DMS153 treated with DMSO at 0.1 percent for 48 hours (cell line): ENCODE measurements at regions not wholly inside any gene's neighbourhood (a gene's known extent, or its start where the extent isn't known, plus 50 kb on each side); places are given as distances from the start of the nearest gene placed in this dataset.

Experiments used
- DNase-seq: peaks from one replicate; lab custom pipeline; 2025; ENCODE audit not compliant: unreplicated experiment; lab: John Stamatoyannopoulos, UW

GRCh38 chr14:22513066-22513812 is 75.8 kb downstream of the DAD1 start:
- DNase-seq: no peak

DNA sequence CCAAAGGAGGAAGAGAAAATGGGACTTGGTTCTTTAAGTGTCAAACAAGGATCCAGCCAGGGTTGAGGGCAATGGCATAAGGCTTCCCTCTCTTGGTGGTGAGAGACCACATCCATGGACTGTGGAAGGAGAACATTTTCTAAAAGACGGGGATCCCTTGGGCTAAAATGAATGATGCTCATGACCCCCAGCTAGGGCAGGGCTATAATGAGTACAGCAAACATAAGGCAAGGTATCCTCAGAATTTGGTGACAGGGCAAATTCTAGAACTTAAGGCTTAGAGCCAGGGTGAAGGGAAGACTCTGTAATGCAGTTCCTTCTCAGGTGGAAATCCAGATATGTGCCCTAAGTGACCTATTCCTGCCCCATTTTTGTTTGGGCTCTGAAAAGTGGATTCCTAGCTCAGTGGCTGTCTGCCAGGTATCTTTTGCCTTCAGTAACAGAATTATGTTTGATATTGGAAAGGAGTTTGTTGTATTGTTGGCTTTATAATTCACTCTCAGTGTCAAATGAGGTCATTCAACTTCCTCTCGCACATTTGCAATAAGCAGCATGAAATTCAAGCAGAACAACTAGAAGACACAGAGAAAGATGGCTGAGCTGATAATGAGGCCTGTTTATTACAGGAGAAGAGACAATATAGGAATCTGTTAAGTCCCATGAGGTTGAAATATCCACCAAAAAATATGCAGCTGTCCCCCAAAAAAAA is 76.8 kb downstream of the DAD1 start:
- DNase-seq: no peak

GRCh38 chr14:22510527-22511110 is 78.4 kb downstream of the DAD1 start:
- DNase-seq: no peak

DNA sequence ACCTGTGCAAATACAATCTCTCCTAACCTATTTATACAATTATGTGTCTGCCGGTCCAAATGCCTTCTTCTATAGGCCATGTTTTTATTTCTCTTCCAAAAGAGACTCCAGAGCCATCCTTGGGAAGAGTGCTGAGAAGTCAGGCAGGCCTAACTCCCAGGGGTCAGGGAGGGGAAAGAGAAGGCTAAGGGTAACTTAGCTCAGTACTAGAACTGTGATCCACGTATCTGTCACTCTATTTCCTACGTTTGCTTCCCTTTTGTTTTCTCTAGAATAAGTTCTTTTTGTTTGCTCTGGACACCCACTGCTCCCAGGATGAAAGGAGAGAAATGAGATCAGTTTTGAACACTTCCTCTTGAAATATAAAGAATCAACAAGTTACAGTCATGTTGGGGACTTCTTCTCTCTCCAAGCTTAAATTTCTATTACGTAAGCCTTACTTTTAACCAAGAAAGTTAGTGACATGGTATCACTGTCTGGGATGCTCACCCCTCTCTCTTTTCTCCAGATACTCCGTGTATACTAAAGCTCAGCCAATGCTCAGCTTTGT is 79.2 kb downstream of the DAD1 start:
- DNase-seq: no peak

GRCh38 chr14:22509036-22509709 is 79.9 kb downstream of the DAD1 start:
- DNase-seq: no peak

DNA sequence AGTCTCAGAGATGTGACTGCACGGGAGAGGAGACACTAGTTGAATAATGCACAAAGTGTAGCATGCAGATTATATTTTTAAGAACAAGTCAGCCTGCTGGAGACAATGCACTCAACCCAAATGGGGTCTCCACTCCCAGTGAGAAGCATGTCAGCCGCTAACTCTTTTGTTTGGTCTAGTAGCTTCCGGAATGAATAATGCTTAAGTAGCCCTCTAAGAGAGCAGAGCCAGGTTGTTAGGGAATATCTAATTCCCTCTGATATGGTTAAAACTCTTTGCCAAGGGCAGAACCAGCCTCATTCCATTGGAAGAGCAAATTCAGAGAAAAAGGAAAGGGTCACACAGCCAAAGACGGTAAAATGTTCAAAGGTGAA is 80.4 kb downstream of the DAD1 start:
- DNase-seq: no peak

DNA sequence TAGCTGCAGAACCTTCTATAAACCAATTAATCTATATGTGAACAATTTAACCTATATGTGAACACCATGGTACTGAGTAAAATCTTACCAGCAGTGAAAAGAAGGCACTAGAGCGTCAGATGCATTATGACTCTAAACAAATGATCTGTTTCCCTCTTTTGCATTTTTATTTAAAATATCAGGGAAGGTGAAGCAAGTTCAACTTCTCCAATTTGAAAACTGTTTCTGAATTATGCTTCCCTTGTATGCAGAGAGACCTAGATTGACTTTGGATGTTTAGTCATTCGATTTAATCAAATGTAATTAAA is 80.9 kb downstream of the DAD1 start:
- DNase-seq: no peak

DNA sequence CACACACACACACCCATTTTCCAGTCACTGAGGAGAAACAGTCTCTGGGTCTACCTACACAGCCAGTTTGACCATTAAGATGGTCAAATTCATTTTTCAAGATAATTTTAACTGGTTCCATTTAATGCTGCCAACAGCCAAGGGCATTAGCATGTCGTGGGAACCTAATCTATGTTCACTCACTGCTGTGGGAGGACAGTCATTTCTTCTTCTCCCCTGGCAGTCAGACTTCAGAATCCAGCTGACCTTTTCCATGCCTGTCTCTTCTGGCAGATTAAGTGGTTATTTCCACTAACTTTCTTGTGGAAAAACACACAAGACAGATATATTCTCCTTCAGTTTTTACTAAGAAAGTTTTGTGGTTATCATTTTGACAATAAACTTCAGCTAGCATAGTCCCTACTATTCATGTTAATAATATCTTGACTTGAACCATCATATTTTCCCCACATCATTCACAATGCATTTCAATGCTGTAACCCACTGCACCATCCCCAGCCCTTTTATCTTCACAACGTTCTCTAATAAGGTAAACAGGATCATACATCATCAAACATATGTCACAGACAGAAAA is 82.2 kb downstream of the DAD1 start:
- DNase-seq: no peak

DNA sequence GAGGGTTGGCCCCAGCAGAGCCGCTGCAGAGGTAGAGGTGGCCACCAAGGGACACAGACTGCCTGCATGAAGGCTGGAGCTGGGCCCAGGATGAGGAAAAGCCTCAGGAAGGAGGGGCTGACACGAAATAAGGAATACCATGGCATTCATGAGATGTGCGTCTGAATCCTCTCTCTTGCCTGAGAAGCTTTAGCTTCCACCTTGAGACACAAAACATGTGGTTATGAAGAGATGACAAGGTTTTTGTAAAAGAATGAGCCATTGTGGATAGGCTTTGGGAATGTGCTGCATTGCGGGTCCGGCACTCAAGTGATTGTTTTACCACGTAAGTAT is 82.7 kb downstream of the DAD1 start:
- no peak for DNase-seq

- DNase-seq: no peak
These were observed 83.2 kb downstream of the DAD1 start for GRCh38 chr14:22505697-22506377.

DNA sequence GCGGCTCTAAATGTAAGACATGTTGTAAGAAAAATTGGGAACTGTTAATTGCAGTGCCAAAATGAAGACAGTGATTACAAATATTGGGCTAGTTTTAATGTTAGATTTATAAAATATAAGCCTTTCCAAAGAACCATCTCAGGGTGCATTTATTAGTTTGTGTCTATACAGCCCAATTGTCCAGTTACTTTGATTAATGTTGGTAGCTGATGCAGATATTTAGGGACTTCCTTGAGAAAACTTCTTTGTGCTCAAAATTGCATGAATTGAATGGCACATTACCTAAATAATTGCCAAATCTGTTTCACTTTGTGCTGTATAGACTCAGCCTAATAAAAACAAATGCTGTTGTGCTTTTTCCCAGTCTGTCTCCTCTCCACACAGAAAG is 83.7 kb downstream of the DAD1 start:
- DNase-seq: no peak

- no peak for DNase-seq
These were observed 86.5 kb downstream of the DAD1 start for GRCh38 chr14:22502551-22502950.

DNA sequence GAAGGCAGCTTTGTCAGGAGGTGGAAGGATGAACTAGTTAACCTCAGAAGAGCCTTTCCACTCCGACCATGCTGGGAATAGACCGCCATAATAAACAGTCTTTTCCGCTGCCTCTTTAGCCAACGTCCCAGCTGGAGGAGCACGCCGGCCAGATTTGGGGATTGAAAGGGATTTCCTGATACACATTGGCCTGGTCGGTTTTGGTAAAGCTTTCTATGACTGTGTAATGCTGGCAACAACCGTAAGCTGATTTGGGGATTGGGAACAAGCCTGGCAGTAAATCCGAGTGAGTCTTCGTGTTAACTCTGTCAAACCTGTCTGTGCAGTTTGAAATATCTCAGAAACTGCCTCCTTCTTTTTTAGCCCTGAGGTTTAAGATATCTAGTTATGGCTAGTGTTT is 87.0 kb downstream of the DAD1 start:
- no peak for DNase-seq

DNA sequence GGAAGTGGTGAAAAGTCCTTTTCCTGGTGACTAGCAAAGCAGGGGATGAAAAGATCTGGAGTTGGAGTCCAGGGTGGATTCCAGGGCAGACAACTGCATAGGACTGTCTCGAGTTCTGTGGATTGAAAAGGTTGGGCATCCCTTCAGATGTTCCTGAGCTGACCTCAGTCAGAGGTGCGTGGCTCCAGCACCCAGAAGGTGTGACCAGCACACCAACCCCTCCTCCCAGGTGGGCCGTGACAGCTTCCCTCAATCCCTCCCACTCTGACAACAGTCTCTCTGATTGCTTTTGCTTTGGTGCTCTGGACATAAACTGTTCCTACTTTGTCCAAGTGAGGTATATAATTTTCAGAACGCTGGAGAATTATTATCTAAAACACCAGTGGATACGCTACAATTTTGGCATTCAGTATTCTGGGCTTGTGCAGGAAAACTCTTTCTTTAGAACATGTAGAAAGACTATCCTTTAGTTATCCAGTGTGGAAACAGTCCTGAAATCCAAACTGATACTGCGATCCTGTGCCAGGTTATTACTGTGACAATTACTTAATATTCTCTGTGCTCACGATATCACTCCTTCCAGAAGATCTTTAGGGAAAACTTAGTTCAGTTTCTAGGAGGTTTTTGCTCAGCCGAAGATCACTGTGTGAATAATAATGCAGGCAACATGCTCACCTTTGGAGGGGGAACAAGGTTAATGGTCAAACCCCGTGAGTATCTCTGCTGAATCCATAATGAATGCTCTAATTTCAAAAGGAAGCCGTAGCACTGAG is 87.9 kb downstream of the DAD1 start:
- DNase-seq: no peak

DNA sequence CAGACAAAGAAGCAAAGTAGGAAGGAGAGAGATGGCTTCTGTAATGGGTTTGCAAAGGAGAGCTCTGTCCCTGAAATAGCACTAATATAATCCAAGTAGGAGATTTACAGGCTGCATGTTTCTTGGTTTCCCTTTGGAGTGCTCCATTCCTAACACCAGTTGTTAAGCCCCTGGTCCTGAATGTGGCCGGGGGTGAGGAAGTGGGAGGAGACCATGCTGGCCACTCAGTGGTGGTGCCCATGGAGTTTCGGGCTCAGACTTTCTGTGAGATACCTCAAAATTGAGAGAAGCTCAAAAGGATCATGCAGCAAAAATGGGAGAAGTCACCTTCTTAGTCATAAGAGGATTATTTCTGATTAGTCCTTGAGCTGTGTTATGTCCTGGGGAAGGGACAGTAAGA is 88.5 kb downstream of the DAD1 start:
- DNase-seq: no peak

GRCh38 chr14:22497671-22498093 is 91.3 kb downstream of the DAD1 start:
- DNase-seq: no peak

GRCh38 chr14:22497144-22497423 is 91.9 kb downstream of the DAD1 start:
- no peak for DNase-seq

DNA sequence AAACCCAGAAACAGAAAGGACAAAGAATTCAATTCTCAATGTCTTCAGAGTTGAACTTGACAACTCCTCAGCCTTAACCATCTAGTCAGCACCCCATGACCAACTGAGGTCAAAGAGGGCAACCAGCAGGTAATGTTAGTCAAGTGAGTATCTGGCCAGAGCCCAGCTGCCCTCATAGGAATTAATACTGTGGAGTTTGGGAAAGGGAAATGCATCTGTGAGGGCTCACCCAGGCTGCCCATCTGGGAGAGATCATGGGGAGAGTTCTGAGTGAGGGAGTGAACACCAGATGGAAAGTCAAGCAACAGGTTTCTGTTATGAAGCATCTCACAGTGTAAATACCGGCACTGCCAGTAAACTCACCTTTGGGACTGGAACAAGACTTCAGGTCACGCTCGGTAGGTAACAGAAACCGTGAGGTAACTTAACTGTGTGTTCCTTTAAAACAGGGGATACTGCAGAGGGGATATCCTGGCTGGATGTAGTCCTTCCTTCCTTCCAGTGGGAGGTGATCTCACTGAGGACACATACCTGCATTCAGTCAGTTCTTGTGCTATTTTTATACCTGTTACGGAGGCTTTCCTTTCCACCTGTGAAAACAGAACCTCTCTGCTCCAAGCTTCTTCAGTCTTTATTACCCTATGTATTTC is 94.4 kb downstream of the DAD1 start:
- DNase-seq: no peak

GRCh38 chr14:22493753-22494152 is 95.3 kb downstream of the DAD1 start:
- no peak for DNase-seq
